ENCODE measurements at regions not wholly inside any gene's neighbourhood (a gene's known extent, or its start where the extent isn't known, plus 50 kb on each side); places are given as distances from the start of the nearest gene placed in this dataset.

DNA sequence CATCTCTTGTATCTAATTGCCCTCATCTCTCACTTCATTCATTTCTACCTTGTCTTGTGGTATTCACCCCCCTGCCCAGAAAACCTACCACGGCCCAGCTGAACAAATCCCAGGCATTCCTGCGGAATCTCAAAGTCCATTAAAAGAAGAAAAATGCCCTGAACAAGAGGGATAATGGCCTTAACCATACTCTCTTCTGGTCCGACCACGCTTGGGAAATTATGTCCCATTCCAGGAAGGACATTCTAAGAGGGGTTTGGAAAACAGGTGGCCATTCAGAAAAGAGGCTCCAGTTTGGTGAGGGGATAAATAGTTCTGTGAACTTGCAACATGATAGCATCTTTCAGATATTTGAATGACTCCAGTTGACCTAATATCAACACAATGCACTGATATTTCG is 349.9 kb upstream of the ZNF521 start:
- TF ChIP-seq, protein P1, sequence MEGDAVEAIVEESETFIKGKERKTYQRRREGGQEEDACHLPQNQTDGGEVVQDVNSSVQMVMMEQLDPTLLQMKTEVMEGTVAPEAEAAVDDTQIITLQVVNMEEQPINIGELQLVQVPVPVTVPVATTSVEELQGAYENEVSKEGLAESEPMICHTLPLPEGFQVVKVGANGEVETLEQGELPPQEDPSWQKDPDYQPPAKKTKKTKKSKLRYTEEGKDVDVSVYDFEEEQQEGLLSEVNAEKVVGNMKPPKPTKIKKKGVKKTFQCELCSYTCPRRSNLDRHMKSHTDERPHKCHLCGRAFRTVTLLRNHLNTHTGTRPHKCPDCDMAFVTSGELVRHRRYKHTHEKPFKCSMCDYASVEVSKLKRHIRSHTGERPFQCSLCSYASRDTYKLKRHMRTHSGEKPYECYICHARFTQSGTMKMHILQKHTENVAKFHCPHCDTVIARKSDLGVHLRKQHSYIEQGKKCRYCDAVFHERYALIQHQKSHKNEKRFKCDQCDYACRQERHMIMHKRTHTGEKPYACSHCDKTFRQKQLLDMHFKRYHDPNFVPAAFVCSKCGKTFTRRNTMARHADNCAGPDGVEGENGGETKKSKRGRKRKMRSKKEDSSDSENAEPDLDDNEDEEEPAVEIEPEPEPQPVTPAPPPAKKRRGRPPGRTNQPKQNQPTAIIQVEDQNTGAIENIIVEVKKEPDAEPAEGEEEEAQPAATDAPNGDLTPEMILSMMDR (optimal IDR thresholded peaks at IDR 0.05 in 1 of 3, IDR thresholded peaks at IDR 0.05 in 1 of 3, conservative IDR thresholded peaks at IDR 0.05 in 1 of 3; ENCODE audit: extremely low read depth in 1 of 3, insufficient read depth in 2 of 3, low read length in 3 of 3) = no peak
- TF ChIP-seq EZH2 (IDR thresholded peaks at IDR 0.05; ENCODE audit: low read length) = no peak

Measured in keratinocyte (primary cell).